Adrenal gland (tissue), 9 donors: ENCODE measurements at regions not wholly inside any gene's neighbourhood (a gene's known extent, or its start where the extent isn't known, plus 50 kb on each side); places are given as distances from the start of the nearest gene placed in this dataset.
A peak's percentile ranks its signal among the peaks of the same experiment; 100 is the strongest.

Experiments
- DNase-seq, 7 donors: peaks; one replicate each; pipeline ENCODE4 v3.0.0-alpha.2; 2019 to 2020
- H3K27ac ChIP-seq, 5 donors: fragments of 200-600 bp; sonication (generic) in 4 of 5; 1 replicate in 3 of 5; 2 replicates in 2 of 5; pipeline versions ENCODE4 v1.5.1 to v1.8.0; 2016 to 2020; ENCODE audit warnings: mild to moderate bottlenecking in 1 of 5
- H3K27me3 ChIP-seq: fragments of 200-600 bp; 2 replicates; pipeline ENCODE4 v1.8.0; 2021
- H3K36me3 ChIP-seq, 2 donors: fragments of 200-600 bp; replicated peaks in 1 of 2; 1 replicate in 1 of 2; 2 replicates in 1 of 2; pipeline versions ENCODE4 v1.5.1 to v1.8.0; 2018 to 2022
- H3K4me1 ChIP-seq, 2 donors: fragments of 200-600 bp; replicated peaks in 1 of 2; 1 replicate in 1 of 2; 2 replicates in 1 of 2; pipeline versions ENCODE4 v1.5.1 to v1.8.0; 2018 to 2021
- H3K4me3 ChIP-seq, 4 donors: fragments of 200-600 bp; sonication (generic) in 3 of 4; one replicate each; pipeline ENCODE4 v1.5.1; 2016 to 2018
- H3K9me3 ChIP-seq, 3 donors: fragments of 200-600 bp; sonication (generic) in 1 of 3; replicated peaks in 1 of 3; 1 replicate in 2 of 3; 2 replicates in 1 of 3; pipeline versions ENCODE4 v1.5.1 to v1.8.0; 2016 to 2021
- CTCF ChIP-seq, 6 experiments: fragments of 450-650 bp in 4 of 6; fragments of 200-600 bp in 2 of 6; sonication (generic) in 1 of 6; IDR thresholded peaks; 1 replicate in 5 of 6; 2 replicates in 1 of 6; pipeline versions ENCODE4 v1.5.1 to v1.8.0; 2016 to 2021; ENCODE audit warnings: antibody characterized with exemption in 6 of 6, mild to moderate bottlenecking in 2 of 6, moderate library complexity in 1 of 6
- POLR2A ChIP-seq, 2 donors: fragments of 450-650 bp; IDR thresholded peaks; one replicate each; pipeline ENCODE4 v1.6.1; 2017; ENCODE audit warnings: antibody characterized with exemption in 2 of 2, mild to moderate bottlenecking in 2 of 2, moderate library complexity in 1 of 2
- WGBS, 4 donors: extraction: QIAGEN DNeasy Blood & Tissue Kit in 2 of 4; methylation state at CpG; one replicate each; pipeline versions ENCODE4 v1.1.5 to v1.1.7; 2013 to 2017; 5-methylcytosine and 5-hydroxymethylcytosine counted together
- intact Hi-C, 2 donors: fragments of 100-400 bp; cut with DNase I; formaldehyde crosslinking; loops; one replicate each; pipeline versions ENCODE4 v1.14.1 to v1.15.0; 2022 to 2023
- donor health status: healthy with polysubstance abuse.
- donor health status: Bipolar disorder and iron deficiency.
- donor health status: DM: yes; HTN: yes; CAD: no.
- donor health status: DM: no; HTN: no; CAD: no.
- donor health status: DM: no; HTN: no; CAD: no.

- intact Hi-C loops, result no loop called here
- H3K9me3 ChIP-seq, result no peaks in the 10 kb centered on the region
- no peak for TF ChIP-seq POLR2A (IDR thresholded peaks at IDR 0.05)
- TF ChIP-seq CTCF (IDR thresholded peaks at IDR 0.05), result no peak
- DNase-seq, result no peak
- H3K36me3 ChIP-seq, result no peaks in the 10 kb centered on the region
- peak overlapping the region in 1 of 5 donors; percentile 65 for H3K27ac ChIP-seq
- no peak overlapping the region for H3K4me3 ChIP-seq
- no peaks in the 10 kb centered on the region for H3K4me1 ChIP-seq
- no peaks in the 10 kb centered on the region for H3K27me3 ChIP-seq
- WGBS, 4 donors, result 75 to 85% (median 78%) methylated on average over 13 to 24 of the region's 24 CpGs
Measured at GRCh38 chr4:3710451-3711182, 55.6 kb upstream of the ADRA2C start.

GRCh38 chr4:3709846-3710441 is 56.2 kb upstream of the ADRA2C start:
- Histone ChIP-seq H3K36me3 (no peaks in the 10 kb centered on the region), H3K9me3 (no peaks in the 10 kb centered on the region), H3K4me1 (no peaks in the 10 kb centered on the region), H3K4me3 (no peak overlapping the region), H3K27ac (peak overlapping the region in 1 of 5 donors; percentile 65), H3K27me3 (no peaks in the 10 kb centered on the region)
- DNase-seq, result peak in 2 of 7 donors; percentile 21 to 42
- 68 to 82% (median 78%) methylated on average over 3 to 18 of the region's 18 CpGs for WGBS, 4 donors
- intact Hi-C loops, result no loop called here
- TF ChIP-seq CTCF (IDR thresholded peaks at IDR 0.05) (no peak), POLR2A (IDR thresholded peaks at IDR 0.05) (no peak)

GRCh38 chr4:3709061-3709845 is 56.9 kb upstream of the ADRA2C start:
- Histone ChIP-seq H3K36me3 (no peaks in the 10 kb centered on the region), H3K27me3 (no peaks in the 10 kb centered on the region), H3K9me3 (no peaks in the 10 kb centered on the region), H3K27ac (peak overlapping the region in 1 of 5 donors; percentile 65), H3K4me3 (no peak overlapping the region), H3K4me1 (no peaks in the 10 kb centered on the region)
- no peak for DNase-seq
- intact Hi-C loops, result no loop called here
- no peak for TF ChIP-seq CTCF (IDR thresholded peaks at IDR 0.05)
- no peak for TF ChIP-seq POLR2A (IDR thresholded peaks at IDR 0.05)
- 83 to 90% (median 89%) methylated on average over 14 of the region's 14 CpGs for WGBS, 4 donors

GRCh38 chr4:3708611-3709010 is 57.6 kb upstream of the ADRA2C start:
- no peak for DNase-seq
- Histone ChIP-seq H3K27me3 (peaks cover 3% of the 10 kb centered on the region), H3K4me1 (no peaks in the 10 kb centered on the region), H3K36me3 (no peaks in the 10 kb centered on the region), H3K9me3 (no peaks in the 10 kb centered on the region), H3K27ac (peak overlapping the region in 1 of 5 donors; percentile 65), H3K4me3 (no peak overlapping the region)
- intact Hi-C loops, result no loop called here
- WGBS, 4 donors, result 88 to 91% (median 89%) methylated on average over 5 to 8 of the region's 8 CpGs
- TF ChIP-seq POLR2A (IDR thresholded peaks at IDR 0.05), result no peak
- TF ChIP-seq CTCF (IDR thresholded peaks at IDR 0.05), result no peak
